Duodenal mucosa (tissue), 2 donors: ENCODE measurements at regions not wholly inside any gene's neighbourhood (a gene's known extent, or its start where the extent isn't known, plus 50 kb on each side); places are given as distances from the start of the nearest gene placed in this dataset.
"Not testable (repeated sequence)": the region's sequence is repeated elsewhere in the genome, so short reads cannot be mapped to it uniquely, and the experiment has no call there.

Source experiments
- H3K27ac ChIP-seq: one replicate; pipeline ENCODE4 v1.7.0; 2013; ENCODE audit warnings: low read depth, low read length
- H3K27me3 ChIP-seq, 2 donors: one replicate each; pipeline ENCODE4 v1.7.0; 2013; ENCODE audit warnings: low read length in 2 of 2, control low read depth in 1 of 2; ENCODE audit not compliant: insufficient read depth in 2 of 2, control insufficient read depth in 1 of 2
- H3K36me3 ChIP-seq, 2 donors: one replicate each; pipeline ENCODE4 v1.7.0; 2013; ENCODE audit warnings: low read length in 2 of 2, control low read depth in 1 of 2; ENCODE audit not compliant: insufficient read depth in 2 of 2, control insufficient read depth in 1 of 2
- H3K4me1 ChIP-seq, 2 donors: one replicate each; pipeline ENCODE4 v1.7.0; 2013; ENCODE audit warnings: low read length in 2 of 2, control low read depth in 1 of 2; ENCODE audit not compliant: insufficient read depth in 2 of 2, control insufficient read depth in 1 of 2
- H3K4me3 ChIP-seq, 2 donors: one replicate each; pipeline ENCODE4 v1.7.0; 2013; ENCODE audit warnings: low read length in 2 of 2, low read depth in 1 of 2
- H3K9ac ChIP-seq, 2 donors: one replicate each; pipeline ENCODE4 v1.7.0; 2013; ENCODE audit warnings: low read length in 2 of 2, low read depth in 1 of 2
- H3K9me3 ChIP-seq, 2 donors: one replicate each; pipeline ENCODE4 v1.7.0; 2013; ENCODE audit warnings: low read length in 2 of 2, control low read depth in 1 of 2; ENCODE audit not compliant: control insufficient read depth in 1 of 2

DNA sequence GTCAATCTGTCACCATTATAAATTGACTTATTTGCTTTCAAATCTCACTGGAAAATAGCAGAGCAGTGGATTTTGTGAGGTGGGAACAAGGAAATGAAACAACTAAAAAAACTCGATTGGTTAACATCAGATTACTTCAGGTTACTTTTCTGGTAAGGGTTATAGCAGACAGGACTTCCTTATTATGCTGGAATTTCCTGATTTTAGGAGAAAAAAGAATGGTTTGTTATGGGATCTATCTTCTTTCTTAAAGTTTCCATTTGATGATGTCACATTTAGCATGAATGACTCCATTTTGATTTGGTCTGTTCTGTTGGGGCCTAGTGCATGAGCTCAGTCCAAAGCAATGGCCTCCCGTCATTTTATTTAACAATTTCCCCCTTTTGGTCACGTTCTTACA is 210.6 kb downstream of the KCNJ2 start:
- H3K27ac ChIP-seq = no peak overlapping the region
- H3K4me3 ChIP-seq = no peak overlapping the region
- H3K27me3 ChIP-seq = no peaks in the 10 kb centered on the region
- H3K4me1 ChIP-seq = no peaks in the 10 kb centered on the region
- H3K9me3 ChIP-seq = no peaks in the 10 kb centered on the region
- H3K9ac ChIP-seq = no peak overlapping the region
- H3K36me3 ChIP-seq = no peaks in the 10 kb centered on the region

DNA sequence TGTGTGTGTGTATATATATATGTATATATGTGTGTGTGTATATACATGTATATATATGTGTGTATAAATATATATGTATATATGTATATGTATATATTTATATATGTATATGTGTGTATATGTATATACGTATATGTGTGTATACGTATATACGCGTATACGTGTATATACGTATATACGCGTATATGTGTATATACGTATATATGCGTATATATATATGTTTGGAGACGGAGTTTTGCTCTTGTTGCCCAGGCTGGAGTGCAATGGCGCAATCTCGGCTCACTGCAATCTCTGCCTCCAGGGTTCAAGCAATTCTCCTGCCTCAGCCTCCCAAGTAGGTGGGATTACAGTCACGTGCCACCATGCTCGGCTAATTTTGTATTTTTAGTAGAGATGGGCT is 212.6 kb downstream of the KCNJ2 start:
- not testable (repeated sequence) for H3K9me3 ChIP-seq, H3K4me1 ChIP-seq, H3K36me3 ChIP-seq, H3K27ac ChIP-seq, H3K27me3 ChIP-seq, H3K4me3 ChIP-seq, H3K9ac ChIP-seq

DNA sequence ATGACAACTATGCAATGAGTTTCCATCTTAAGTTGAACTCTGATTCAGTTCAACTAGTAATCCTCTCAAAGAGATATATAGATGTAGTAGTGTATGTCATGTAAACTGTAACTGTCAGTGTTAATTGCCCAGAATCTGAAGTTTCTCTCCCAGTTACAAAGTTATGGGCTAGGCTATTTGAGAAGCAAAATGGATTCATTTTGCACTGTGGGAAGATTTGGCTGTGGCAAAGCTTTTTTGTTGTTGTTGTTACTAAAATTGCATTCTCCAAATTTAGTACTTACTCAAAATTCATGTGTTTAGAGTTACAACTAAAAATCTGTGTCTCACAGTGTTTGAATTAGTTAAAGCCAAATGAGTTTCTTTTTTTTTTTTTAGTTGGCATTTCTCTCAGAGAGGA is 219.0 kb downstream of the KCNJ2 start:
- Histone ChIP-seq H3K9me3 (no peaks in the 10 kb centered on the region), H3K4me1 (no peaks in the 10 kb centered on the region), H3K27ac (no peak overlapping the region), H3K4me3 (no peak overlapping the region), H3K27me3 (no peaks in the 10 kb centered on the region), H3K9ac (no peak overlapping the region), H3K36me3 (no peaks in the 10 kb centered on the region)

DNA sequence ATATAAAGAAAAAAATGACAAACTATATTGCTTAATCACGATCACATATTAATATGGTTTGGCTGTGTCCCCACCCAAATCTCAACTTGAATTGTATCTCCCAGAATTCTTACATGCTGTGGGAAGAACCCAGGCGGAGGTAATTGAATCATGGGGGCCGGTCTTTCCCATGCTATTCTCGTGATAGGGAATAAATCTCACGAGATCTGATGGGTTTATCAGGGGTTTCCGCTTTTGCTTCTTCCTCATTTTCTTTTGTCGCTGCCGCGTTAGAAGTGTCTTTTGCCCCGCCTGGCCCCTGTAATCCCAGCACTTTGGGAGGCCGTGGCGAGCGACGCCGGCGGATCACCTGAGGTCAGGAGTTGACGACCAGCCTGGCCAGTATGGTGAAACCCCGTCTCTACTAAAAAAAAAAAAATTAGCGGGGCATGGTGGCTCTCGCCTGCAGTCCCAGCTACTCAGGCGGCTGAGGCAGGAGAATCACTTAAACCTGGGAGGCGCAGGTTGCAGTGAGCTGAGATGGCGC is 220.0 kb downstream of the KCNJ2 start:
- not testable (repeated sequence) for H3K27me3 ChIP-seq, H3K4me1 ChIP-seq, H3K4me3 ChIP-seq, H3K36me3 ChIP-seq, H3K27ac ChIP-seq, H3K9ac ChIP-seq, H3K9me3 ChIP-seq

DNA sequence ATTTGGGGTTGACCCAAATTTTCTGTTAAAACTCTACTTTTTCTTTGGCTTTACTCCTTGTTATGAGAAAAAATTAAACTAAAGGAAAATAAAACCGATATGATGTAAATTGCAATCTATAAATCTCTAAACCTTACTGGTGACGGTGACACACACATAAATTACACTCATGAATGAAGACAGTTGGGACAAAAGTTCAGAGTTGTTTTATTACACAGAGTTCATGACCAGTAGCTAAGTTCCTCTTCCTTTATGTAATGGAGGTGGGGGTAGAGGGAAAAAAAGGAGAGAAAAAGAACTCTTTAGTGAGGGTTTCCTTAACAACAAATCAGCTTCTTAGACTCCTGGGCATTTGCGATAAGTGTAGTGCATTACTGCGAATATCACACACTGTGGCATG is 220.7 kb downstream of the KCNJ2 start:
- no peak overlapping the region for H3K27ac ChIP-seq
- H3K9me3 ChIP-seq = no peaks in the 10 kb centered on the region
- no peak overlapping the region for H3K4me3 ChIP-seq
- no peaks in the 10 kb centered on the region for H3K4me1 ChIP-seq
- H3K36me3 ChIP-seq = no peaks in the 10 kb centered on the region
- no peaks in the 10 kb centered on the region for H3K27me3 ChIP-seq
- H3K9ac ChIP-seq = no peak overlapping the region

DNA sequence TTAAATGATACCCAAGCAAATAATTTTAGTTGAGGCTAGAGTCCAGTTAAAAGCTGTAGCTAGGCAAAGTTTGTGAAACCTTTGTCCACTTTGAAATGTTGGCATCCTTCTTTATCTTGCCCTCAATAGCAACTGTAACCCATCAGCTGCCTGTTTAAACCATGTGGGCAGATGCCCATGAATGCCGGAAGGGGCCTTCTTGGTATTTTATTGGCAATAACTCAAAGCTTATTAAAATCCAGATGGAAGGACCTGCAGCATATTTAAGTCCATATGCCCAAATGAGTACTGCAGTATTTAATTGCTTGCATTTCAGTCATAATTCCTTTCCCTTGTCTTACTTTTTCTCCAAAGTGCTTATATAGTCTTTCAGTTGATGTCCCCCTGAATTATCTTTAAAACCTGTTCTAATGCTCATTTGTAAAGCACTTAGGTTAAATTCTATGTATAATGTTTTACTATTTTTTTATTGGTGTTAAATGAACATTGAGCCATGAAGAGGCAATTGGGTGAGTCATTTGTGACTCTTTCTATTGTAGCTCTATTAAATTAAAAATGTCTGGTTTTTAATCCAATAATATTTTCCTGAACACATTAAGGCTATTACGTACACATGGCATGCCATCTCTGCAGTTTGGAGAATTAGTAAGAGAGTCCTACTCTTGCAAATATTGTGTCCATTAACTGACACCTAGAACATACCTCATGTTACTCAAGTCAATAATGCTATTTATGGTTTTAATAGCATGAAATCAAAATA is 225.3 kb downstream of the KCNJ2 start:
- Histone ChIP-seq H3K27me3 (no peaks in the 10 kb centered on the region), H3K36me3 (no peaks in the 10 kb centered on the region), H3K4me3 (no peak overlapping the region), H3K4me1 (no peaks in the 10 kb centered on the region), H3K9ac (no peak overlapping the region), H3K27ac (no peak overlapping the region), H3K9me3 (no peaks in the 10 kb centered on the region)

DNA sequence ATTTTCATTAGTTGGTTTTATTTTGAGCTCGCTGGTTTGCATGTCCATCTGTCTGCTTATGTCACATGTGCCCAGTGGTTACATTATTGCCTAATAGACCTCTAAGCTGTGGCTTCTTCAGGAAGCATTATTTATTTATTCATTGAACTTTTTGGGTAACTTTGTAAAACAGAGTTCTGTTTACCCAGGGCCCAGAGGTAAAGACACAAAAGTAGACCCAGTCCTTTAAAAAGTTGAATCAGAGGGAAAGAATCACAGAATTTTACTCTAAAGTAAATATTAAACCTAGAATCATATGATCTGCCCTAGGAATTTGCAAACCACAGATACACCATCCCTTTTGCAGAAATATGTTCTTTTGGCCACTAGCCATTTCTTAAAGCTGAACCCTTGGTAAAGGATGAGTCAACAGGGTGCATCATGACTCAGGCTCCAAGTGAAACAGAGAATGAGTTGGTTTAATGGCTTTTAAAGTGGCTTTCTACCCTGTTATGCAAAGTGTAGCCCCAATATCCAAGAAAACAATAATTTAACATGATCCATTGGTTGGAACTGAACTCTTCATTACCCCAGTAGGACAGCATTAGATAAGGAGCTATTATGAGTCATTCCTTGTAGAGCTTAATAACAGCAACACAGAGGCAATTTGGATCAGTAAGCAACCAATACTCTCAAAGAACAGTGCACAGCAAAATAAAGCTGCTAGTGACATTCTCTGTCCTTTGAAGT is 236.3 kb downstream of the KCNJ2 start:
- Histone ChIP-seq H3K27ac (no peak overlapping the region), H3K4me3 (no peak overlapping the region), H3K36me3 (no peaks in the 10 kb centered on the region), H3K4me1 (no peaks in the 10 kb centered on the region), H3K9ac (no peak overlapping the region), H3K27me3 (no peaks in the 10 kb centered on the region), H3K9me3 (no peaks in the 10 kb centered on the region)

DNA sequence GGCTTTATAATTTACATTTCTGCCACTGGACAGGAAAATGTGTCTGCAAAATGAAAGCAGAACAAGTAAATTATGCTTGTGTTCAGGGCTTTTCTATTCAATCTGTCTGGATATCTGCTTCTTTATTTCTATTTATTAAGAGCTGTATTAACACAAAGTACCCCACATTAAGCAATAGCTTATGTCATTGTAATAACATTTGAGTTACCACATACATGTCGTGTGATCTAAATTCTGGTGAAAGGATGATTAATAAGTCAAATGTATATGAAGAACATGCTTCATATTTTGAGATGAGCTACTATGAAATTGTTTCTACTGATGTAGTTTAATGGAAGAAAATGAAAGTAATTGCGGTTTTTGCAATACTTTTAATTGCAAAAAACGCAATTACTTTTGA is 238.2 kb downstream of the KCNJ2 start:
- Histone ChIP-seq H3K4me1 (no peaks in the 10 kb centered on the region), H3K9ac (no peak overlapping the region), H3K27me3 (no peaks in the 10 kb centered on the region), H3K27ac (no peak overlapping the region), H3K4me3 (no peak overlapping the region), H3K36me3 (no peaks in the 10 kb centered on the region), H3K9me3 (no peaks in the 10 kb centered on the region)

DNA sequence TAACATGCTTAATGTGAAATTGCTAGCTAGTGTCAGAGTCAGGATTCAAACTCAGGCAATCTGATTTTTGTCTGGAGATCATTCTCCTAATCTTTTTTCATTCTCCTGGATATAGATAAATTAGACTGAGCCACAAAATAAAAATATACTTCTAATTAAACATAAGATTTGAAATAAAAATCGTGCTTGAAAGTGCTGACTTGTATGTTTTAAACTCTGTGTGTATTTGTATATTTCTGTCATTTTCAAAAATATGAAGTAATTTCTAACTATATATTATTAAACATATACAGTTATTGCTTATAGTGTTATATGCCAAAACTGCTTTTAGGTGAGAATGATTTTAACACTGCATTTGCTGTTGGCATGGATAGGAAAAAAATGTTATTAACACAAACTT is 239.4 kb downstream of the KCNJ2 start:
- Histone ChIP-seq H3K27me3 (no peaks in the 10 kb centered on the region), H3K4me1 (no peaks in the 10 kb centered on the region), H3K9me3 (no peaks in the 10 kb centered on the region), H3K36me3 (no peaks in the 10 kb centered on the region), H3K4me3 (no peak overlapping the region), H3K27ac (no peak overlapping the region), H3K9ac (no peak overlapping the region)

DNA sequence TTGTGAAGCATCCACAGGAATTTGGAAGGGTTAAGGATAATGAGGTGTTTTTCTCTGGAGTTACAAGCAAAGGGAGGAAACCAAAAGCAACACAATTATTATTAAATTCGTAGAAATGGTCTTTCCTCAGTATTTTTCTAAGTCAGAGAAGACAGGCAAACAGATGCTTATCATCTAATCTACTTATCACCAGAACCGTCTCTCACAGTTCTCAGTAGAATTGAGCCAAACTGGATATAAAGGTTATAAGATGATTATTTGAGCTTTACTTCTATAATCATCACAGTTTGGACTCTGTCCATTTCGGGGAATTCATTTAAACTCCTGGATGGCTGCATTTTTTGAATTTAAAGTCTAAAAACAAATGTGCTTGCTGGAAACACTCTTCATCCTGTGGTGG is 245.0 kb downstream of the KCNJ2 start:
- Histone ChIP-seq H3K27ac (no peak overlapping the region), H3K27me3 (no peaks in the 10 kb centered on the region), H3K4me3 (no peak overlapping the region), H3K4me1 (no peaks in the 10 kb centered on the region), H3K9me3 (no peaks in the 10 kb centered on the region), H3K36me3 (no peaks in the 10 kb centered on the region), H3K9ac (no peak overlapping the region)
